ENCODE measurements at regions not wholly inside any gene's neighbourhood (a gene's known extent, or its start where the extent isn't known, plus 50 kb on each side); places are given as distances from the start of the nearest gene placed in this dataset.

GRCh38 chr2:19201911-19202462 lies 156.4 kb downstream of the OSR1 start:
- no peaks in the 10 kb centered on the region for H3K36me3 ChIP-seq
- no peaks in the 10 kb centered on the region for H3K9me3 ChIP-seq
- peaks cover 0 to 8% (median 4%) of the 10 kb centered on the region in 4 donors for H3K4me1 ChIP-seq
- intact Hi-C loops (cut with DNase I; ENCODE audit: low total_unique reads) = no loop called here
- H3K27me3 ChIP-seq = no peaks in the 10 kb centered on the region
- DNase-seq = no peak
- no peak overlapping the region for H3K4me3 ChIP-seq
- H3K27ac ChIP-seq = no peak overlapping the region
- no peak for TF ChIP-seq CTCF (IDR thresholded peaks at IDR 0.05)

GRCh38 chr2:19198381-19198780 lies 160.0 kb downstream of the OSR1 start:
- intact Hi-C loops (cut with DNase I; ENCODE audit: low total_unique reads) = no loop called here
- Histone ChIP-seq H3K4me3 (no peak overlapping the region), H3K27ac (no peak overlapping the region), H3K9me3 (no peaks in the 10 kb centered on the region), H3K27me3 (no peaks in the 10 kb centered on the region), H3K36me3 (no peaks in the 10 kb centered on the region), H3K4me1 (no peaks in the 10 kb centered on the region)
- no peak for TF ChIP-seq CTCF (IDR thresholded peaks at IDR 0.05)
- DNase-seq = no peak

DNA sequence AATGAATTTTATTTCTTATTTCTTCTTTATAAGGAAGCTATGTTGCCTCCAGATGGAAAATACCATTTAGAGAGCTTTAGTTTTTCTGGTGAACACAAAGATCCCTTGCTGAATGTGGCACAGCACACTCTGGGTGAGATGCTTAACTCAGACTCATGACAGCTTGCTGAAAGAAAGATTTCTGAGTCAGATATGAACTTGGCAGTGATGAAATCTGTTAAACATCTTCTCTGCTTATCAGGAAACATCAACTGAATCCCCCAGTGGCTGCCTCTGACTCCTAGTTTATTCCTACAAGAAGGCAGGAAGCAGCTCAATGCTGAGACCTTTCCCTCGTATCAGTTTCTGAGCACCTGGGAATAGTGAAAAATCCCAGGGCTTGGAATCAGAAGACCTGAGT lies 162.8 kb downstream of the OSR1 start:
- H3K36me3 ChIP-seq = no peaks in the 10 kb centered on the region
- TF ChIP-seq CTCF (IDR thresholded peaks at IDR 0.05) = no peak
- H3K27me3 ChIP-seq = no peaks in the 10 kb centered on the region
- H3K27ac ChIP-seq = no peak overlapping the region
- H3K4me1 ChIP-seq = no peaks in the 10 kb centered on the region
- no peak for DNase-seq
- intact Hi-C loops (cut with DNase I; ENCODE audit: low total_unique reads) = no loop called here
- no peaks in the 10 kb centered on the region for H3K9me3 ChIP-seq
- no peak overlapping the region for H3K4me3 ChIP-seq

GRCh38 chr2:19189391-19189790 lies 169.0 kb downstream of the OSR1 start:
- DNase-seq = no peak
- H3K36me3 ChIP-seq = no peaks in the 10 kb centered on the region
- intact Hi-C loops (cut with DNase I; ENCODE audit: low total_unique reads) = no loop called here
- no peaks in the 10 kb centered on the region for H3K9me3 ChIP-seq
- H3K4me3 ChIP-seq = no peak overlapping the region
- H3K4me1 ChIP-seq = no peaks in the 10 kb centered on the region
- H3K27me3 ChIP-seq = no peaks in the 10 kb centered on the region
- H3K27ac ChIP-seq = no peak overlapping the region
- TF ChIP-seq CTCF (IDR thresholded peaks at IDR 0.05) = no peak

DNA sequence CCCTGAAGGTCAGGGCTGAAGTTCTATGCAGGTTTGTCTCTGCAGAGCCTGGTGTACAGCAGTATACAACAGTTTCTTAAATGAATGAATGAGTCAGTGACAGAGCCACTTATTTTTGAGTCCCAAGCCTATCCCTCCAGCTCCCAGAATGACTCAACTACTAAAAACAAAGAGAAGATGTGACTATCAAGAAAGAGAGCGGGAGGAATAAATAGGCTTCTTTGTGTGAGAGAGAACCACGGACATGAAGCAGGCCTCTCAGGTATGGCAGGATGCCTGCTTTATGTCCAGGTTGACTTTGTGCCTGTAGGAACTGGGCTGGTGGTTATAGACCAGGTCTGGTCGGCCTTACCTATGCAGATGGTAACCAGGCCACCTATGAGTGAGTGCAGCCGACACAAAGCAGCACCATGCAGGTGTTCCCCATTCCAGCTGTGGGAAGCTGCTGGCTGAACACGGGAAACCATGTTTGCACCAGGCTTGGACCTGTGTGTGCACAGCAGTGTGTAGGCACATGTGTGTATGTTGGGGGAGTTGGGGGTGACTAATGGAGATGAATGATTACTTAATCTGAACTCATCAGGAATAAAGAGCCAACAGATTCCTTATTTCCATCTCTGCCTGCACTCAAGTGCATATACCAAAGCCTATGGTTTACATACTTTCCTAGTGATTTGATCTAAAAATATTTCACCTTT lies 171.0 kb downstream of the OSR1 start:
- no peaks in the 10 kb centered on the region for H3K36me3 ChIP-seq
- no peaks in the 10 kb centered on the region for H3K9me3 ChIP-seq
- H3K4me1 ChIP-seq = no peaks in the 10 kb centered on the region
- no peaks in the 10 kb centered on the region for H3K27me3 ChIP-seq
- intact Hi-C loops (cut with DNase I; ENCODE audit: low total_unique reads) = no loop called here
- DNase-seq = no peak
- H3K27ac ChIP-seq = no peak overlapping the region
- no peak overlapping the region for H3K4me3 ChIP-seq
- no peak for TF ChIP-seq CTCF (IDR thresholded peaks at IDR 0.05)
